ENCODE measurements at regions not wholly inside any gene's neighbourhood (a gene's known extent, or its start where the extent isn't known, plus 50 kb on each side); places are given as distances from the start of the nearest gene placed in this dataset.

DNA sequence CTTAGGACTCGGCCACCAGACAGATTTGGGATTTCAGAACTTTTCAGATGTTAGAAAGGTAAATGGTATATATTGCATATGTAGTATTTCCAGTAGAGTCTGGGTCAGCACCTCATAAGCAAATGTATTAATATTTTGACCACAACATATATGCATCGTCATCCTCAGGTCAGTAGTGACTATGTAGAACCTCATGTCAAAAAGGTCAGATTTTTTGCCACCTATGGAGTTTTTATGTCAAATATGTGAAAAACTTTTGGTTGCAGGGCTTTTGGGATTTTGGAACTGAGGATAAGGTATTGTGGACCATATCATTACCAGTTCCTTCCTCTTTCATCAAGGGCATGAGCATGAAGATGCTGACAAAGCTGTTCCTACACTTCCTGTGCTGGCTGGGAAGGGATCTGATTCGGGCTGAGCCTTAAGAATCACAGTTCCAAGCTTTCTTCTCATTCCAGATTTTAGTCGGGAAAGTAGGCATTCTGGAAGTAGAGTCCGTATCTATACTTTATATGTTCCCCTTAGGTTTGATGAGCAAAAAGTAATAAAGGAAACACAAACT lies 183.0 kb upstream of the PGRMC2 start:
- Histone ChIP-seq H3K9me1 (ENCODE audit: insufficient read depth, low read length) (no peaks in the 10 kb centered on the region), H4K8ac (ENCODE audit: low read depth in 2 of 2, low read length in 2 of 2) (no peak overlapping the region), H3K9me3 (ENCODE audit: control insufficient read depth, insufficient read depth, low read length) (no peaks in the 10 kb centered on the region), H2AFZ (replicated peaks; ENCODE audit: low read length, poor library complexity) (no peak overlapping the region), H3K9ac (ENCODE audit: low read depth, low read length) (no peak overlapping the region), H4K91ac (ENCODE audit: insufficient read depth, low read depth, low read length) (no peak overlapping the region), H3K4ac (ENCODE audit: low read depth, low read length) (no peak overlapping the region), H3K4me3 (ENCODE audit: insufficient read depth, low read depth, low read length) (no peak overlapping the region), H3K4me2 (ENCODE audit: low read depth, low read length) (no peak overlapping the region), H4K20me1 (ENCODE audit: insufficient read depth, low read length) (no peaks in the 10 kb centered on the region), H3K27me3 (ENCODE audit: control insufficient read depth, insufficient read depth, low read length) (no peaks in the 10 kb centered on the region), H2AK9ac (replicated peaks; ENCODE audit: low read depth, low read length, poor library complexity) (no peak overlapping the region), H3K14ac (replicated peaks; ENCODE audit: low read depth, low read length) (no peak overlapping the region), H4K5ac (ENCODE audit: low read depth, low read length) (peak overlapping the region; percentile 36), H2BK15ac (ENCODE audit: low read depth, low read length) (no peak overlapping the region), H3K56ac (ENCODE audit: extremely low read depth, insufficient read depth, low read length) (no peak overlapping the region), H3K18ac (ENCODE audit: low read depth, low read length) (0 out of 2 replicates have a peak overlapping the region, but pooled peaks have one; percentile 23), H3K23ac (ENCODE audit: low read depth, low read length) (no peak overlapping the region), H2BK120ac (ENCODE audit: low read depth, low read length) (no peak overlapping the region), H2AK5ac (ENCODE audit: low read depth, low read length) (0 out of 2 replicates have a peak overlapping the region, but pooled peaks have one; percentile 63), H3K4me1 (ENCODE audit: control insufficient read depth, insufficient read depth, low read length) (peaks cover 9% of the 10 kb centered on the region), H3K27ac (ENCODE audit: insufficient read depth, low read length) (no peak overlapping the region), H2BK20ac (ENCODE audit: low read depth, low read length) (no peak overlapping the region), H3K79me1 (ENCODE audit: low read depth in 1 of 2, low read length in 2 of 2) (no peaks in the 10 kb centered on the region), H2BK5ac (ENCODE audit: low read depth, low read length, poor library complexity, severe bottlenecking) (no peak overlapping the region), H3K36me3 (ENCODE audit: control insufficient read depth, insufficient read depth, low read length) (no peaks in the 10 kb centered on the region)
- POLR2A ChIA-PET (ENCODE audit: unreplicated experiment): no interaction called here
- TF ChIP-seq RFX5 (IDR thresholded peaks at IDR 0.05; ENCODE audit: low read depth, low read length): no peak
- WGBS, 2 experiments (ENCODE audit: extremely low coverage in 2 of 2, insufficient read length in 1 of 2): no CpG with 5 or more reads among the region's 5 CpGs
- ATAC-seq (ENCODE audit: low read depth): no peak
- DNase-seq: no peak
- intact Hi-C loops (cut with micrococcal nuclease): no loop called here
- in situ Hi-C loops (cut with MboI; ENCODE audit: low sequenced_read_pairs): no loop called here
- dilution Hi-C loops (cut with HindIII; ENCODE audit: low sequenced_read_pairs, unreplicated experiment): no loop called here
- CTCF ChIA-PET: interaction anchor here (1.3 kb wide), 1 partner anchor 11 kb away, joined by 4 read pairs; no protein-coding TSS in a partner anchor
- no TSS peak for BruUV-seq (replicated peaks)

All from IMR-90 (cell line).